GM18511 (cell line): ENCODE measurements at regions not wholly inside any gene's neighbourhood (a gene's known extent, or its start where the extent isn't known, plus 50 kb on each side); places are given as distances from the start of the nearest gene placed in this dataset.

ENCODE experiments used
- ATAC-seq: cut with Tn5 transposase; IDR thresholded peaks from one replicate; pipeline ENCODE4 v1.9.1; 2021; ENCODE audit warnings: mild to moderate bottlenecking, moderate library complexity; ENCODE audit not compliant: unreplicated experiment

- no peak for ATAC-seq
These were observed 731.4 kb downstream of the LTN1 start for GRCh38 chr21:28261298-28261697.

- ATAC-seq: no peak
These were observed 735.4 kb downstream of the LTN1 start for GRCh38 chr21:28257276-28257675.

- no peak for ATAC-seq
These were observed 735.8 kb downstream of the LTN1 start for GRCh38 chr21:28256837-28257236.

- ATAC-seq: no peak
These were observed 736.3 kb downstream of the LTN1 start for GRCh38 chr21:28256420-28256831.

- no peak for ATAC-seq
These were observed 738.7 kb downstream of the LTN1 start for GRCh38 chr21:28253961-28254360.

- ATAC-seq: no peak
These were observed 739.3 kb downstream of the LTN1 start for GRCh38 chr21:28253338-28253737.

GRCh38 chr21:28252928-28253327, 739.7 kb downstream of the LTN1 start:
- no peak for ATAC-seq

GRCh38 chr21:28250946-28251345, 741.7 kb downstream of the LTN1 start:
- no peak for ATAC-seq

GRCh38 chr21:28247454-28248020, 745.1 kb downstream of the LTN1 start:
- ATAC-seq: no peak

GRCh38 chr21:28240586-28240985, 752.1 kb downstream of the LTN1 start:
- no peak for ATAC-seq

GRCh38 chr21:28239340-28239739, 753.3 kb downstream of the LTN1 start:
- ATAC-seq: no peak

- no peak for ATAC-seq
These were observed 755.0 kb downstream of the LTN1 start for GRCh38 chr21:28237661-28238060.

GRCh38 chr21:28235169-28235895, 757.3 kb downstream of the LTN1 start:
- ATAC-seq: no peak

GRCh38 chr21:28234326-28234725, 758.4 kb downstream of the LTN1 start:
- no peak for ATAC-seq

- no peak for ATAC-seq
These were observed 759.0 kb downstream of the LTN1 start for GRCh38 chr21:28233536-28234220.

- no peak for ATAC-seq
These were observed 762.1 kb downstream of the LTN1 start for GRCh38 chr21:28230559-28230958.

GRCh38 chr21:28229814-28230213, 762.9 kb downstream of the LTN1 start:
- no peak for ATAC-seq

GRCh38 chr21:28228636-28228995, 764.1 kb downstream of the LTN1 start:
- no peak for ATAC-seq

GRCh38 chr21:28227881-28228635, 764.6 kb downstream of the LTN1 start:
- ATAC-seq: no peak

GRCh38 chr21:28226563-28226962, 766.1 kb downstream of the LTN1 start:
- no peak for ATAC-seq

GRCh38 chr21:28224191-28224726, 768.4 kb downstream of the LTN1 start:
- no peak for ATAC-seq
